ENCODE measurements at regions not wholly inside any gene's neighbourhood (a gene's known extent, or its start where the extent isn't known, plus 50 kb on each side); places are given as distances from the start of the nearest gene placed in this dataset.

DNA sequence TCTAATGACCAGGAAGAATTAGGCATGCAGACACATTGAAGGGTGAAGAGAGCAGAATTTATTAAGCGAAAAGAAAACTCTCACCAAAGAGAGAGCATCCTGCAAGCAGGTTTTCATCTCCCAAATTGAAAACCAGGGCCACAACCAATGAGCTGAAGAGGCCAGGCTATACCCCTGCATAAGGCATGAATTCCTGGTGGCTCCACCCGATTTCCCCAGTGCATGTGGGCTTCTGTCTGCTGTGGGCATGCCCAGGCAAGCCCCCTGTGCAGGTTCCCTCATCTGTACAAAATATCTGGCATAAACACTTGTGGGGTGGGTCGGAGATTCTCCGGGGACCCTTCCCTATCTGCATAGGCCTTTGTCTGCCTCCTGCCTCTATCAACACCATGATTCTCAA, 621.6 kb upstream of the LRRTM1 start:
- H3K27ac ChIP-seq, result no peak overlapping the region
- no peaks in the 10 kb centered on the region for H3K9me3 ChIP-seq
- no peak overlapping the region for H3K9ac ChIP-seq (ENCODE audit: low read depth in 2 of 2, low read length in 2 of 2)
- no peak overlapping the region for H3K4me3 ChIP-seq
- H3K27me3 ChIP-seq, result no peaks in the 10 kb centered on the region
- intact Hi-C loops (cut with DNase I), result no loop called here
- no peak for DNase-seq
- H3K4me1 ChIP-seq, result no peaks in the 10 kb centered on the region
- TF ChIP-seq, protein P1, sequence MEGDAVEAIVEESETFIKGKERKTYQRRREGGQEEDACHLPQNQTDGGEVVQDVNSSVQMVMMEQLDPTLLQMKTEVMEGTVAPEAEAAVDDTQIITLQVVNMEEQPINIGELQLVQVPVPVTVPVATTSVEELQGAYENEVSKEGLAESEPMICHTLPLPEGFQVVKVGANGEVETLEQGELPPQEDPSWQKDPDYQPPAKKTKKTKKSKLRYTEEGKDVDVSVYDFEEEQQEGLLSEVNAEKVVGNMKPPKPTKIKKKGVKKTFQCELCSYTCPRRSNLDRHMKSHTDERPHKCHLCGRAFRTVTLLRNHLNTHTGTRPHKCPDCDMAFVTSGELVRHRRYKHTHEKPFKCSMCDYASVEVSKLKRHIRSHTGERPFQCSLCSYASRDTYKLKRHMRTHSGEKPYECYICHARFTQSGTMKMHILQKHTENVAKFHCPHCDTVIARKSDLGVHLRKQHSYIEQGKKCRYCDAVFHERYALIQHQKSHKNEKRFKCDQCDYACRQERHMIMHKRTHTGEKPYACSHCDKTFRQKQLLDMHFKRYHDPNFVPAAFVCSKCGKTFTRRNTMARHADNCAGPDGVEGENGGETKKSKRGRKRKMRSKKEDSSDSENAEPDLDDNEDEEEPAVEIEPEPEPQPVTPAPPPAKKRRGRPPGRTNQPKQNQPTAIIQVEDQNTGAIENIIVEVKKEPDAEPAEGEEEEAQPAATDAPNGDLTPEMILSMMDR (IDR thresholded peaks at IDR 0.05), result no peak
- no peaks in the 10 kb centered on the region for H3K36me3 ChIP-seq

DNA sequence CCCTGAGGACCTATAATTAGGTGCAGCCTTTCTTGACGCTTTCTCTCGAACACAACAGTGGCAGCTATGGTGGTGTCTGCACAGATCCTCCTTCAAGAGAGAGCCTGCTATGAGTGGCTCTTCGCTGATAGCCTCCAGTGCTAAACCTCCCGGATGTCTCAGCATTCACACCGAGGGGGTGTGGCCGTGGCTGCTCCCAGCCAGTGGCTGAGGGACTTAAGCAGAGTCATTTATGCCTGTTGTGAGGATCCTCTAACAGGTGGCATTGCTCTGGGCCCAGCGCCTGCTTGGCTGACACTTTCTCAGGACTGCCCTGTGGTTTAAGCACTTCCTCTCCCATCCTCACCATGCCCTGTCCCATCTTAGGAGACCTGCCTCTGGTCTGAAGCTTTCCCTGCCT, 592.0 kb upstream of the LRRTM1 start:
- H3K36me3 ChIP-seq, result no peaks in the 10 kb centered on the region
- H3K27me3 ChIP-seq, result no peaks in the 10 kb centered on the region
- intact Hi-C loops (cut with DNase I), result no loop called here
- no peak overlapping the region for H3K9ac ChIP-seq (ENCODE audit: low read depth in 2 of 2, low read length in 2 of 2)
- no peak for DNase-seq
- TF ChIP-seq, protein P1 (IDR thresholded peaks at IDR 0.05), result no peak
- H3K4me3 ChIP-seq, result no peak overlapping the region
- no peaks in the 10 kb centered on the region for H3K4me1 ChIP-seq
- no peak overlapping the region for H3K27ac ChIP-seq
- H3K9me3 ChIP-seq, result no peaks in the 10 kb centered on the region

DNA sequence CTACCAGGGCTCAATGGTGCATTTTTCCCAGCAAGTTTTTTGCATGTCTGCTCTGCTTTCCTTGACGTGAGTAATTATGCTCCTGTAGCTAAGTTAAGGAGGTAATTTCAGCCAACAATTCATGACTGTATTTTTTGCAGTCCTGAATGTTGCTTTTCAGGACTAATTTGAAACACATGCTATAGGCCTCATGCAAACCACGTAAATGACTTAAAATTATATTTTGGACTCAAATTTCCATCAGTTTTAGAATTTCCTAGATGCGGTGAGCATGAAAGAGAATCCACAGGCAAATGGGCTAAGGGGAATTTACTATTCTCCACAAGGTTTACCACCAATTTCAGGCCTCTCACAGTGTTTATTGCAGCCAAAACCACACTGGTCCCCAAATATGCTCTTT, 589.9 kb upstream of the LRRTM1 start:
- H3K9me3 ChIP-seq, result no peaks in the 10 kb centered on the region
- TF ChIP-seq, protein P1 (IDR thresholded peaks at IDR 0.05), result no peak
- H3K27me3 ChIP-seq, result no peaks in the 10 kb centered on the region
- H3K36me3 ChIP-seq, result no peaks in the 10 kb centered on the region
- H3K27ac ChIP-seq, result no peak overlapping the region
- no peaks in the 10 kb centered on the region for H3K4me1 ChIP-seq
- DNase-seq, result no peak
- H3K4me3 ChIP-seq, result no peak overlapping the region
- intact Hi-C loops (cut with DNase I), result no loop called here
- H3K9ac ChIP-seq (ENCODE audit: low read depth in 2 of 2, low read length in 2 of 2), result no peak overlapping the region

DNA sequence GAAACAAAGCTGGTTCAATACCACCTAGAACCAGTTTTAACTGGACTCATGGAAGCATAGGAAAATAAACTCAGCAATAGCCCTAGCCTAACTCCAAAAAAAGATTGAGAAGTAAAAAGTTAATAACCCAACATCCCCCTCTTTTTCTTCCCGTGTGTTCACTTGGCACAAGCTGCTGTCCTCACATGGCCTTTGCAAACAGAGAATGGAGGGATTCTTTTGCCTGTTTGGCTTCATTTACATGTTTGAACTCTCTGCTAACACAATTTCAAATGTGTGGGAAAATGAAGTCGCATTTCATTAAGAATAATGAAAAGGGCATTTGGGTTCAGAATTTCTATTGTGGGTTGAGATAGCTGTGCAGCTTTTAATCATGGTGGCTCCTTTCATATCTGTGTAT, 589.2 kb upstream of the LRRTM1 start:
- no peak overlapping the region for H3K4me3 ChIP-seq
- no peak overlapping the region for H3K27ac ChIP-seq
- H3K27me3 ChIP-seq, result no peaks in the 10 kb centered on the region
- no peak for DNase-seq
- H3K36me3 ChIP-seq, result no peaks in the 10 kb centered on the region
- TF ChIP-seq, protein P1 (IDR thresholded peaks at IDR 0.05), result no peak
- intact Hi-C loops (cut with DNase I), result no loop called here
- H3K9ac ChIP-seq (ENCODE audit: low read depth in 2 of 2, low read length in 2 of 2), result no peak overlapping the region
- no peaks in the 10 kb centered on the region for H3K4me1 ChIP-seq
- no peaks in the 10 kb centered on the region for H3K9me3 ChIP-seq

DNA sequence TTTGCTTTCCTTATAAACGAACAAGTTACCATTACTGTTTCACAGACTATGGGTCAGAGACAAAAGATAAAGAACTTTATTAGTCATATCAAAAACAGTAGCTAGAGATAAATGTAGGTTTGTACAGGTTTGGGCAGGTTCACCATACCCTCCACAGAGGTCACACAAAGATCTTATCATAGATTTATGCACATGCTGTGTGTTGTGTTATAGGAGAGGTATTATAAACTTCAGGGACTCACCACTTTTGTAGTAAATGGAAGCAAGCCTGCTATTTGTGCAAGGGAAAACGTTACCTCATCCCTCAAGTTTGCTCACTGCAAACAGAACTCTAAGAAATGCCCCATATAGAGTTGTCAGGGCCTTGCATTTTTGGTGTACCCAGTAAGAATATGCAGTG, 584.5 kb upstream of the LRRTM1 start:
- H3K4me1 ChIP-seq, result no peaks in the 10 kb centered on the region
- no peak for DNase-seq
- no peak overlapping the region for H3K9ac ChIP-seq (ENCODE audit: low read depth in 2 of 2, low read length in 2 of 2)
- intact Hi-C loops (cut with DNase I), result no loop called here
- no peaks in the 10 kb centered on the region for H3K9me3 ChIP-seq
- TF ChIP-seq, protein P1 (IDR thresholded peaks at IDR 0.05), result no peak
- H3K4me3 ChIP-seq, result no peak overlapping the region
- H3K36me3 ChIP-seq, result no peaks in the 10 kb centered on the region
- no peak overlapping the region for H3K27ac ChIP-seq
- H3K27me3 ChIP-seq, result no peaks in the 10 kb centered on the region
